CD4-positive, alpha-beta T cell (primary cell): ENCODE measurements at regions not wholly inside any gene's neighbourhood (a gene's known extent, or its start where the extent isn't known, plus 50 kb on each side); places are given as distances from the start of the nearest gene placed in this dataset.

ENCODE experiments used
- ATAC-seq: fragments of 200-7000 bp; cut with Tn5 transposase; one replicate; pipeline ENCODE4 v1.10.0; 2022; ENCODE audit warnings: mild to moderate bottlenecking; ENCODE audit not compliant: poor library complexity
- CTCF ChIA-PET: fragments of 350-600 bp; sonication (Branson Sonifier 250); formaldehyde crosslinking; loops from one replicate; lab custom pipeline; 2021; ENCODE audit warnings: antibody characterized with exemption, inconsistent platforms; lab: Charles Lee
- POLR2A ChIA-PET: fragments of 350-600 bp; sonication (Branson Sonifier 250); formaldehyde crosslinking; loops from one replicate; lab custom pipeline; 2021; ENCODE audit warnings: antibody characterized with exemption, inconsistent platforms; lab: Charles Lee
- DNase-seq, 14 experiments: peaks; one replicate each; pipeline ENCODE4 v3.0.0-alpha.2; 2013 to 2020; ENCODE audit warnings: mixed read lengths in 2 of 14
- H3K27ac ChIP-seq, 2 donors: one replicate each; pipeline versions ENCODE4 v1.5.1 to v1.7.0; 2013; ENCODE audit warnings: low read length in 2 of 2, low read depth in 1 of 2, mild to moderate bottlenecking in 1 of 2
- H3K27me3 ChIP-seq, 2 experiments: 1 replicate in 1 of 2; 2 replicates in 1 of 2; pipeline versions ENCODE4 v1.6.1 to v1.7.0; 2013; ENCODE audit warnings: low read length in 2 of 2, control low read depth in 1 of 2, mild to moderate bottlenecking in 1 of 2, moderate library complexity in 1 of 2; ENCODE audit not compliant: insufficient read depth in 2 of 2, control insufficient read depth in 1 of 2
- H3K36me3 ChIP-seq: one replicate; pipeline ENCODE4 v1.6.1; 2013; ENCODE audit warnings: low read length, control low read depth; ENCODE audit not compliant: insufficient read depth
- H3K4me1 ChIP-seq: one replicate; pipeline ENCODE4 v1.6.1; 2013; ENCODE audit warnings: low read length, control low read depth; ENCODE audit not compliant: insufficient read depth
- H3K4me3 ChIP-seq: one replicate; pipeline ENCODE4 v1.5.1; 2013; ENCODE audit warnings: mild to moderate bottlenecking, low read length, moderate library complexity
- H3K9me3 ChIP-seq, 2 experiments: 1 replicate in 1 of 2; 2 replicates in 1 of 2; pipeline versions ENCODE4 v1.6.1 to v1.7.0; 2013; ENCODE audit warnings: low read length in 2 of 2, mild to moderate bottlenecking in 2 of 2, control low read depth in 1 of 2, moderate library complexity in 1 of 2; ENCODE audit not compliant: control insufficient read depth in 1 of 2, insufficient read depth in 1 of 2
- H3K27ac Mint-ChIP-seq: one replicate; pipeline ENCODE4 v1.8.0; 2020; ENCODE audit warnings: mixed read lengths
- H3K27me3 Mint-ChIP-seq: one replicate; pipeline ENCODE4 v1.8.0; 2021; ENCODE audit warnings: mixed read lengths
- H3K36me3 Mint-ChIP-seq: one replicate; pipeline ENCODE4 v1.8.0; 2021; ENCODE audit warnings: low read depth, mixed read lengths
- H3K4me1 Mint-ChIP-seq: one replicate; pipeline ENCODE4 v1.8.0; 2021; ENCODE audit warnings: low read depth, mixed read lengths
- H3K4me3 Mint-ChIP-seq: one replicate; pipeline ENCODE4 v1.8.0; 2020; ENCODE audit warnings: mild to moderate bottlenecking, mixed read lengths
- H3K9me3 Mint-ChIP-seq: one replicate; pipeline ENCODE4 v1.8.0; 2020; ENCODE audit warnings: mixed read lengths
- intact Hi-C, 2 experiments: fragments of 100-400 bp; cut with DNase I in 1 of 2; cut with micrococcal nuclease in 1 of 2; formaldehyde crosslinking; loops; one replicate each; pipeline versions ENCODE4 v1.15.1 to v1.9.0; 2023 to 2025; cut with DNase I, micrococcal nuclease
- TF ChIP-seq, protein P1 (sequence below): fragments of 200-600 bp; IDR thresholded peaks from one replicate; pipeline ENCODE4 v1.8.0; 2022; ENCODE audit warnings: antibody characterized with exemption, mild to moderate bottlenecking

GRCh38 chr4:160825644-160826338 is 1338.0 kb downstream of the FSTL5 start:
- Mint-ChIP-seq H3K9me3 (peaks cover 4% of the 10 kb centered on the region), H3K4me3 (no peak overlapping the region), H3K27me3 (no peaks in the 10 kb centered on the region), H3K36me3 (no peaks in the 10 kb centered on the region), H3K27ac (no peak overlapping the region), H3K4me1 (no peaks in the 10 kb centered on the region)
- DNase-seq (no peak), ATAC-seq (no peak)
- intact Hi-C loops = no loop called here
- no peaks in the 10 kb centered on the region for H3K36me3 ChIP-seq
- H3K4me3 ChIP-seq = no peak overlapping the region
- POLR2A ChIA-PET = no interaction called here
- H3K27ac ChIP-seq = no peak overlapping the region
- H3K27me3 ChIP-seq = no peaks in the 10 kb centered on the region
- no peaks in the 10 kb centered on the region for H3K9me3 ChIP-seq
- CTCF ChIA-PET = no interaction called here
- TF ChIP-seq, protein P1, sequence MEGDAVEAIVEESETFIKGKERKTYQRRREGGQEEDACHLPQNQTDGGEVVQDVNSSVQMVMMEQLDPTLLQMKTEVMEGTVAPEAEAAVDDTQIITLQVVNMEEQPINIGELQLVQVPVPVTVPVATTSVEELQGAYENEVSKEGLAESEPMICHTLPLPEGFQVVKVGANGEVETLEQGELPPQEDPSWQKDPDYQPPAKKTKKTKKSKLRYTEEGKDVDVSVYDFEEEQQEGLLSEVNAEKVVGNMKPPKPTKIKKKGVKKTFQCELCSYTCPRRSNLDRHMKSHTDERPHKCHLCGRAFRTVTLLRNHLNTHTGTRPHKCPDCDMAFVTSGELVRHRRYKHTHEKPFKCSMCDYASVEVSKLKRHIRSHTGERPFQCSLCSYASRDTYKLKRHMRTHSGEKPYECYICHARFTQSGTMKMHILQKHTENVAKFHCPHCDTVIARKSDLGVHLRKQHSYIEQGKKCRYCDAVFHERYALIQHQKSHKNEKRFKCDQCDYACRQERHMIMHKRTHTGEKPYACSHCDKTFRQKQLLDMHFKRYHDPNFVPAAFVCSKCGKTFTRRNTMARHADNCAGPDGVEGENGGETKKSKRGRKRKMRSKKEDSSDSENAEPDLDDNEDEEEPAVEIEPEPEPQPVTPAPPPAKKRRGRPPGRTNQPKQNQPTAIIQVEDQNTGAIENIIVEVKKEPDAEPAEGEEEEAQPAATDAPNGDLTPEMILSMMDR = no peak
- H3K4me1 ChIP-seq = no peaks in the 10 kb centered on the region

- H3K27ac Mint-ChIP-seq = no peak overlapping the region
These were observed 1337.5 kb downstream of the FSTL5 start for GRCh38 chr4:160826339-160826679.

DNA sequence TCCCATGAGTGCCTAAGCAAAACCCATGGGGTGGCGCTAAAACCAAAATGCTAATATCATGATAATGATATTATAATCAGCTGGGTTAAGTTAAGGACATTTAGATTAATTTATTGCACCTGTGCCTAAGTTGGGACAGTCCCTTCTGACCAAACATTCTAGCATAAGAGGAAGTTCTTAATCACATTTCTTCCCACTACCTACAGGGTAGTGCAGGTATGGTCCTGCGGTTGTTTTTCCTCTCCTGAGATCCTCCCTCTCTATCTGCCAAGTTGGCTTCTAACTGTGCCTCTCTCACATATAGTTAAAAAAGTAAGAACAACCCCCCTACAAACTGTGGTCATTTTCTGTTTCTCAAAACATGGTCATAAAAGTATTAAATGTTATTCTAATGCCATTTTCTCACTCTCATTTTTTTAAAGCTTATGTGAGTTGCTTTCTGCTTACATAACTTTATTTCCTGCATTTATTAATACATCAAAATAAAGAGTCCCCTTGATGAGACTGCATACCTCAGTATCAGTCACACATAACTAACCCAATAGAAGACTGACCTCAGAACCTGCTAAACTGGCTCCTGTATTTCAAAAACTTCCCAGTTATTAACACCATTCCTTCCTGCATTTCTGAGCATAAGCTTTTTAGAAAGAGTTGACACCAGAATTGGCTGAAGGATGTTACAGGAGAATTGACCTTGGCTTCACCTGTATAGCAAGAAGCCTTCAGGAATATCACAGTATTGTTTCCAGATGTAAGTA is 1332.5 kb downstream of the FSTL5 start:
- no peak overlapping the region for H3K4me3 Mint-ChIP-seq
- TF ChIP-seq, protein P1 = no peak
- Histone ChIP-seq H3K4me3 (no peak overlapping the region), H3K4me1 (no peaks in the 10 kb centered on the region), H3K9me3 (peaks cover 0 to 13% of the 10 kb centered on the region in 2 experiments), H3K36me3 (no peaks in the 10 kb centered on the region), H3K27ac (no peak overlapping the region), H3K27me3 (no peaks in the 10 kb centered on the region)
- DNase-seq (no peak), ATAC-seq (no peak)
- no peaks in the 10 kb centered on the region for H3K36me3 Mint-ChIP-seq
- POLR2A ChIA-PET = no interaction called here
- no peaks in the 10 kb centered on the region for H3K4me1 Mint-ChIP-seq
- no peak overlapping the region for H3K27ac Mint-ChIP-seq
- CTCF ChIA-PET = no interaction called here
- intact Hi-C loops = no loop called here
- H3K27me3 Mint-ChIP-seq = no peaks in the 10 kb centered on the region
- H3K9me3 Mint-ChIP-seq = peaks cover 6% of the 10 kb centered on the region

More at GRCh38 chr4:160826339-160826679, 1337.5 kb downstream of the FSTL5 start:
- H3K27me3 Mint-ChIP-seq = no peaks in the 10 kb centered on the region
- DNase-seq (no peak), ATAC-seq (no peak)
- Histone ChIP-seq H3K9me3 (no peaks in the 10 kb centered on the region), H3K4me3 (no peak overlapping the region), H3K36me3 (no peaks in the 10 kb centered on the region), H3K27ac (no peak overlapping the region), H3K27me3 (no peaks in the 10 kb centered on the region), H3K4me1 (no peaks in the 10 kb centered on the region)
- TF ChIP-seq, protein P1 = no peak
- no peak overlapping the region for H3K4me3 Mint-ChIP-seq
- H3K9me3 Mint-ChIP-seq = peaks cover 4% of the 10 kb centered on the region
- no peaks in the 10 kb centered on the region for H3K4me1 Mint-ChIP-seq
- POLR2A ChIA-PET = no interaction called here
- CTCF ChIA-PET = no interaction called here
- no peaks in the 10 kb centered on the region for H3K36me3 Mint-ChIP-seq
- intact Hi-C loops = no loop called here
